ENCODE measurements at regions not wholly inside any gene's neighbourhood (a gene's known extent, or its start where the extent isn't known, plus 50 kb on each side); places are given as distances from the start of the nearest gene placed in this dataset.

DNA sequence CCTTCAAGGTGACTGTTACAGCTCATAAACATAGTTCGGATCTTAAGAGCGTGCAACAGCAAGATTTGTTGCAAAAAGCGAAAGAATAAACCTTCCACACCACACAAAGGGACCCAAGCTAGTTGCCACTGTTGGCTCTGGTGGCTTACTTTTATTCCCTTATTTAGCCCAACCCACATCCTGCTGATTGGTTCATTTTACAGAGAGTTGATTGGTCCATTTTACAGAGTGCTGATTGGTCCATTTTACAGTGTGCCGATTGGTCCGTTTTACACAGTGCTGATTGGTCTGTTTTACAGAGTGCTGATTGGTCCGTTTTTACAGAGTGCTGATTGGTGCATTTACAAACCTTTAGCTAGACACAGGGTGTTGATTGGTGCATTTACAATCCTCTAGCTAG, 776.9 kb upstream of the CNTN5 start:
- no peak overlapping the region for H3K4me3 ChIP-seq
- no peaks in the 10 kb centered on the region for H3K9me3 ChIP-seq
- TF ChIP-seq, protein P1, sequence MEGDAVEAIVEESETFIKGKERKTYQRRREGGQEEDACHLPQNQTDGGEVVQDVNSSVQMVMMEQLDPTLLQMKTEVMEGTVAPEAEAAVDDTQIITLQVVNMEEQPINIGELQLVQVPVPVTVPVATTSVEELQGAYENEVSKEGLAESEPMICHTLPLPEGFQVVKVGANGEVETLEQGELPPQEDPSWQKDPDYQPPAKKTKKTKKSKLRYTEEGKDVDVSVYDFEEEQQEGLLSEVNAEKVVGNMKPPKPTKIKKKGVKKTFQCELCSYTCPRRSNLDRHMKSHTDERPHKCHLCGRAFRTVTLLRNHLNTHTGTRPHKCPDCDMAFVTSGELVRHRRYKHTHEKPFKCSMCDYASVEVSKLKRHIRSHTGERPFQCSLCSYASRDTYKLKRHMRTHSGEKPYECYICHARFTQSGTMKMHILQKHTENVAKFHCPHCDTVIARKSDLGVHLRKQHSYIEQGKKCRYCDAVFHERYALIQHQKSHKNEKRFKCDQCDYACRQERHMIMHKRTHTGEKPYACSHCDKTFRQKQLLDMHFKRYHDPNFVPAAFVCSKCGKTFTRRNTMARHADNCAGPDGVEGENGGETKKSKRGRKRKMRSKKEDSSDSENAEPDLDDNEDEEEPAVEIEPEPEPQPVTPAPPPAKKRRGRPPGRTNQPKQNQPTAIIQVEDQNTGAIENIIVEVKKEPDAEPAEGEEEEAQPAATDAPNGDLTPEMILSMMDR (IDR thresholded peaks at IDR 0.05): no peak
- TF ChIP-seq EP300 (IDR thresholded peaks at IDR 0.05) (no peak), POLR2A (IDR thresholded peaks at IDR 0.05) (no peak)
- H3K27ac ChIP-seq: no peak overlapping the region
- intact Hi-C loops (cut with DNase I): no loop called here
- no peak for DNase-seq
- H3K36me3 ChIP-seq: no peaks in the 10 kb centered on the region
- H3K4me1 ChIP-seq (ENCODE audit: insufficient read depth): no peaks in the 10 kb centered on the region
- no peaks in the 10 kb centered on the region for H3K27me3 ChIP-seq
- 79 to 86% (median 86%) methylated on average over 6 of the region's 6 CpGs for WGBS, 3 donors

DNA sequence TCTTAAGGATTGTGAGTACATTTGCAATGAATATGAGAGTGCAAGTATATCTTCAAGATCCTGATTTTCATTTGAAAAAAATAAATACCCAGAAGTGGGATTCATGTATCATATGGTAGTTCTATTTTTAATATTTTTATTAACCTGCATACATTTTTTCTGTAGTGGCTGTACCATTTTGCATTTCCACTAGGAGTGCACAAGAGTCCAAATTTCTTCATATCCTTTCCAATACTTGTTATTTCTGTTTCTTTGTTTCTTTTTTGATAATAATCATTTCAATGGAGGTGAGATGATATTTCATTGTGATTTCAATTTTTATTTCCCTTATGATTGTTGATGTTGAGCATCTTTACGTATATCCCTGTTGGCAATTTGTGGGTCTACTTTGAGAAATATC, 759.8 kb upstream of the CNTN5 start:
- no peaks in the 10 kb centered on the region for H3K4me1 ChIP-seq (ENCODE audit: insufficient read depth)
- TF ChIP-seq, protein P1 (IDR thresholded peaks at IDR 0.05): no peak
- TF ChIP-seq POLR2A (IDR thresholded peaks at IDR 0.05) (no peak), EP300 (IDR thresholded peaks at IDR 0.05) (no peak)
- 88 to 96% (median 91%) methylated on average over 1 of the region's 1 CpG for WGBS, 3 donors
- DNase-seq: no peak
- H3K27ac ChIP-seq: no peak overlapping the region
- H3K4me3 ChIP-seq: no peak overlapping the region
- no peaks in the 10 kb centered on the region for H3K27me3 ChIP-seq
- no peaks in the 10 kb centered on the region for H3K9me3 ChIP-seq
- no peaks in the 10 kb centered on the region for H3K36me3 ChIP-seq
- intact Hi-C loops (cut with DNase I): no loop called here

DNA sequence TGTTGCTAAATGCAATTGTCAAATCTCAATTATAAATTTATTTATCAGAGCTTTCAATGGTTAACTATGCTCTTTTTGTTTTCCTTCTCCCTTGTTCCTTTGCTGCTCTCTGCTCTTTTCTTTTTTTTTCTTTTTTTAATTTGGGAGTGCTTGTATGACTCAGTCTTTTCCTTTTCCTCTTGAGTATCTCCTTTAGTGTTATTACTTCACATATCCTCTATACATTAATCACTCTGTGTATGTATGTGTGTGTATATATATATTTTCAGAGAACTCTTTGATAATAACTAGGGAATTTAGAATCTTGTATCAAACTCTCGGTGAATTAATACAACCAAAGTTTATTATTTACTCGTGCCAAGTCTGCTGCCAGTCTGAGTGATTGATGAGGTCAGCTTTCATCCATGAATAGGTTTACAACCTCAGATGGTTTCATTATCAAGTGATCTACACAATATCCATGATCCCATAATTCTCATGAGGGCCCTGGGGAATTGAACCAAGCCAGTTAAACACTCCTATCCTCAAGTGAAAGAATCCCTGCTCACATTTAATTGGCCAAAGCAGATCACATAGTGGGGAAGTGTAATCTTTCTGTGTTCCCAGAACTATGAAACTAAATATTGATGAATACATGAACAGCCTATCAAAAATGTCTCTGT, 743.4 kb upstream of the CNTN5 start:
- no peak for DNase-seq
- intact Hi-C loops (cut with DNase I): no loop called here
- Histone ChIP-seq H3K9me3 (no peaks in the 10 kb centered on the region), H3K27ac (no peak overlapping the region), H3K27me3 (no peaks in the 10 kb centered on the region), H3K36me3 (no peaks in the 10 kb centered on the region), H3K4me3 (no peak overlapping the region), H3K4me1 (ENCODE audit: insufficient read depth) (no peaks in the 10 kb centered on the region)
- TF ChIP-seq, protein P1 (IDR thresholded peaks at IDR 0.05): no peak
- no peak for TF ChIP-seq EP300 (IDR thresholded peaks at IDR 0.05)
- WGBS, 3 donors: 76 to 88% (median 84%) methylated on average over 2 of the region's 2 CpGs

DNA sequence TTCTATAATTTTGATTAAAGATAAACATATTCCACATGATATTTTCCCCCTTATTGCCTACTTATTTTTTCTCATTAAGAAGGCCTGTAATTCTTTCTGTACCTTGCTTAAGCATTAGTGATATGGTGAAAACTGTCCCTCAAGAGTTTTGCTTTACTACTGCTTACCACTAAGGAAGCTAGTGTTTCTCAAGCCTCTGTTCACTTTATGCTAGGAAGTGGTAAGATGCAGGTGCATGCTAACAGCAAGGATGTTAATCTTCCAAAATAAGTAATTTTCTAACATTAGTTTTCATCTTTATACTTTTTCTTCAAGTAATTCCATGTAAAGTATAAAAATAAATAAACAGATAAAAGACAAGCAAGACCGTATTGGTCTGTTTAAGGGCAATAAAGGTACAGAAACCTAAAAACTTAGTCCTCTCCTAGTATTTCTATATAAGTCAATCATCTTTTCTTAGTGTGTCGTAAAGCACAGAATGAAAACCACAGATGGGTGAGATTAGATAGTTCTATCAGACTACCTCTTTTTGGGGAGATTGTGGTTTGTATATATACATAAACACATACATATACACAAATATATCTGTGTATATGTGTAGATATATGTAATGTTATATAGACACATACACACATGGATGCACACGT, 731.0 kb upstream of the CNTN5 start:
- Histone ChIP-seq H3K4me3 (no peak overlapping the region), H3K4me1 (ENCODE audit: insufficient read depth) (no peaks in the 10 kb centered on the region), H3K36me3 (no peaks in the 10 kb centered on the region), H3K9me3 (no peaks in the 10 kb centered on the region), H3K27me3 (no peaks in the 10 kb centered on the region), H3K27ac (no peak overlapping the region)
- TF ChIP-seq POLR2A (IDR thresholded peaks at IDR 0.05) (no peak), EP300 (IDR thresholded peaks at IDR 0.05) (no peak)
- TF ChIP-seq, protein P1 (IDR thresholded peaks at IDR 0.05): no peak
- intact Hi-C loops (cut with DNase I): no loop called here
- 78 to 88% (median 83%) methylated on average over 3 of the region's 3 CpGs for WGBS, 3 donors
- no peak for DNase-seq
